Spleen (tissue), 11 donors: ENCODE measurements at regions not wholly inside any gene's neighbourhood (a gene's known extent, or its start where the extent isn't known, plus 50 kb on each side); places are given as distances from the start of the nearest gene placed in this dataset.

Experiments
- DNase-seq: peaks from one replicate; pipeline ENCODE4 v3.0.0-alpha.2; 2020
- H3K27ac ChIP-seq, 8 donors: fragments of 200-600 bp; sonication (generic) in 7 of 8; 1 replicate in 4 of 8; 2 replicates in 4 of 8; pipeline versions ENCODE4 v1.5.0 to v1.8.0; 2016 to 2021; ENCODE audit warnings: inconsistent platforms in 4 of 8, mild to moderate bottlenecking in 4 of 8, moderate library complexity in 1 of 8
- H3K27me3 ChIP-seq, 7 donors: fragments of 200-600 bp; sonication (generic) in 6 of 7; replicated peaks in 1 of 7; 1 replicate in 4 of 7; 2 replicates in 3 of 7; pipeline versions ENCODE4 v1.5.0 to v1.8.0; 2016 to 2021; ENCODE audit warnings: inconsistent platforms in 3 of 7, mild to moderate bottlenecking in 1 of 7
- H3K36me3 ChIP-seq, 6 donors: fragments of 200-600 bp; sonication (generic) in 5 of 6; 1 replicate in 4 of 6; 2 replicates in 2 of 6; pipeline versions ENCODE4 v1.5.0 to v1.8.0; 2016 to 2021; ENCODE audit warnings: inconsistent platforms in 2 of 6
- H3K4me1 ChIP-seq, 6 donors: fragments of 200-600 bp; sonication (generic) in 5 of 6; 1 replicate in 3 of 6; 2 replicates in 3 of 6; pipeline versions ENCODE4 v1.5.0 to v1.8.0; 2016 to 2021; ENCODE audit warnings: inconsistent platforms in 3 of 6
- H3K4me3 ChIP-seq, 8 donors: fragments of 200-600 bp; sonication (generic) in 7 of 8; 1 replicate in 4 of 8; 2 replicates in 4 of 8; pipeline versions ENCODE4 v1.5.0 to v1.8.0; 2016 to 2021; ENCODE audit warnings: inconsistent platforms in 4 of 8, mild to moderate bottlenecking in 4 of 8, moderate library complexity in 2 of 8
- H3K9me3 ChIP-seq, 8 donors: fragments of 200-600 bp; sonication (generic) in 7 of 8; 1 replicate in 4 of 8; 2 replicates in 4 of 8; pipeline versions ENCODE4 v1.5.0 to v1.8.0; 2016 to 2021; ENCODE audit warnings: inconsistent platforms in 4 of 8
- CTCF ChIP-seq, 11 experiments: fragments of 200-600 bp in 7 of 11; fragments of 450-650 bp in 4 of 11; sonication (generic) in 4 of 11; IDR thresholded peaks in 8 of 11; conservative IDR thresholded peaks in 3 of 11; 1 replicate in 7 of 11; 2 replicates in 4 of 11; pipeline versions ENCODE4 v1.4.0 to v1.8.0; 2016 to 2021; ENCODE audit warnings: antibody characterized with exemption in 11 of 11, inconsistent platforms in 4 of 11, mild to moderate bottlenecking in 1 of 11
- POLR2A ChIP-seq, 3 donors: fragments of 450-650 bp; IDR thresholded peaks; one replicate each; pipeline ENCODE4 v1.5.1; 2017; ENCODE audit warnings: antibody characterized with exemption in 3 of 3, mild to moderate bottlenecking in 1 of 3
- POLR2AphosphoS5 ChIP-seq, 3 donors: sonication (generic); formaldehyde crosslinking; IDR thresholded peaks; one replicate each; pipeline ENCODE4 v1.5.1; 2017; ENCODE audit warnings: antibody characterized with exemption in 3 of 3
- WGBS, 5 donors: extraction: QIAGEN DNeasy Blood & Tissue Kit in 3 of 5; methylation state at CpG; one replicate each; pipeline versions ENCODE4 v1.1.5 to v1.1.7; 2013 to 2018; 5-methylcytosine and 5-hydroxymethylcytosine counted together
- intact Hi-C: fragments of 100-400 bp; cut with DNase I; formaldehyde crosslinking; loops from one replicate; pipeline ENCODE4 v1.15.0; 2023; ENCODE audit warnings: low total_unique reads
- donor health status: healthy with polysubstance abuse.
- donor health status: DM: no; HTN: no; CAD: no; lungs with moderate emphysema.
- donor health status: DM: no; HTN: no; CAD: no.
- donor health status: Bipolar disorder and iron deficiency.
- donor health status: healthy.
- donor health status: DM: no; HTN: no; CAD: no.
- donor health status: DM: yes; HTN: yes; CAD: no.

- H3K27me3 ChIP-seq: no peaks in the 10 kb centered on the region
- TF ChIP-seq POLR2A (IDR thresholded peaks at IDR 0.05) (no peak), CTCF (IDR thresholded peaks at IDR 0.05 in 8 of 11, conservative IDR thresholded peaks at IDR 0.05 in 3 of 11) (no peak)
- no peak overlapping the region for H3K4me3 ChIP-seq
- no peak for DNase-seq
- peaks cover 0 to 20% (median 8%) of the 10 kb centered on the region in 8 donors for H3K9me3 ChIP-seq
- no peak overlapping the region for H3K27ac ChIP-seq
- H3K4me1 ChIP-seq: no peaks in the 10 kb centered on the region
- no peaks in the 10 kb centered on the region for H3K36me3 ChIP-seq
- intact Hi-C loops: no loop called here
Observed at GRCh38 chr10:55002420-55002819, 201.4 kb upstream of the PCDH15 start.

GRCh38 chr10:55001422-55001821, 200.4 kb upstream of the PCDH15 start:
- Histone ChIP-seq H3K4me1 (no peaks in the 10 kb centered on the region), H3K4me3 (no peak overlapping the region), H3K27me3 (no peaks in the 10 kb centered on the region), H3K9me3 (peaks cover 0 to 16% (median 8%) of the 10 kb centered on the region in 8 donors), H3K27ac (no peak overlapping the region), H3K36me3 (no peaks in the 10 kb centered on the region)
- DNase-seq: peak; percentile 54
- TF ChIP-seq POLR2AphosphoS5 (IDR thresholded peaks at IDR 0.05) (no peak), POLR2A (IDR thresholded peaks at IDR 0.05) (no peak), CTCF (IDR thresholded peaks at IDR 0.05 in 8 of 11, conservative IDR thresholded peaks at IDR 0.05 in 3 of 11) (no peak)
- intact Hi-C loops: no loop called here
- whole genome bisulfite sequencing, 5 donors: 61 to 75% (median 67%) methylated on average over 1 of the region's 1 CpG

- TF ChIP-seq POLR2AphosphoS5 (IDR thresholded peaks at IDR 0.05) (no peak), POLR2A (IDR thresholded peaks at IDR 0.05) (no peak), CTCF (IDR thresholded peaks at IDR 0.05 in 8 of 11, conservative IDR thresholded peaks at IDR 0.05 in 3 of 11) (no peak)
- H3K9me3 ChIP-seq: peaks cover 0 to 17% (median 7%) of the 10 kb centered on the region in 8 donors
- H3K27me3 ChIP-seq: no peaks in the 10 kb centered on the region
- no peak for DNase-seq
- H3K27ac ChIP-seq: no peak overlapping the region
- WGBS, 5 donors: 68 to 86% (median 72%) methylated on average over 2 of the region's 2 CpGs
- H3K4me3 ChIP-seq: no peak overlapping the region
- no peaks in the 10 kb centered on the region for H3K36me3 ChIP-seq
- intact Hi-C loops: no loop called here
- H3K4me1 ChIP-seq: no peaks in the 10 kb centered on the region
Observed at GRCh38 chr10:54993148-54993547, 192.1 kb upstream of the PCDH15 start.

- DNase-seq: no peak
- H3K4me1 ChIP-seq: no peaks in the 10 kb centered on the region
- intact Hi-C loops: no loop called here
- no peaks in the 10 kb centered on the region for H3K36me3 ChIP-seq
- H3K9me3 ChIP-seq: peaks cover 0 to 17% (median 7%) of the 10 kb centered on the region in 8 donors
- TF ChIP-seq POLR2AphosphoS5 (IDR thresholded peaks at IDR 0.05) (no peak), CTCF (IDR thresholded peaks at IDR 0.05 in 8 of 11, conservative IDR thresholded peaks at IDR 0.05 in 3 of 11) (peak in 1 of 11 experiments; percentile 37)
- H3K4me3 ChIP-seq: no peak overlapping the region
- H3K27ac ChIP-seq: no peak overlapping the region
- no peaks in the 10 kb centered on the region for H3K27me3 ChIP-seq
- WGBS, 5 donors: 13 to 26% (median 16%) methylated on average over 1 of the region's 1 CpG
Observed at GRCh38 chr10:54985732-54986131, 184.7 kb upstream of the PCDH15 start.
